Muscle of back (tissue), 3 donors: ENCODE measurements at regions not wholly inside any gene's neighbourhood (a gene's known extent, or its start where the extent isn't known, plus 50 kb on each side); places are given as distances from the start of the nearest gene placed in this dataset.
"Not testable (repeated sequence)": the region's sequence is repeated elsewhere in the genome, so short reads cannot be mapped to it uniquely, and the experiment has no call there.

Experiments
- DNase-seq, 3 donors: peaks; one replicate each; pipeline versions ENCODE4 v3.0.0 to v3.0.0-alpha.2; 2013

- DNase-seq, result no peak
Observed at GRCh38 chr5:75843319-75843718, 126.1 kb upstream of the POC5 start.

- DNase-seq, result no peak
Observed at GRCh38 chr5:75839547-75839946, 122.3 kb upstream of the POC5 start.

GRCh38 chr5:75837258-75837841 lies 120.1 kb upstream of the POC5 start:
- DNase-seq, result no peak

GRCh38 chr5:75831561-75831960 lies 114.3 kb upstream of the POC5 start:
- no peak for DNase-seq

GRCh38 chr5:75828029-75828428 lies 110.8 kb upstream of the POC5 start:
- DNase-seq, result peak in 2 of 3 donors; percentile 1 to 11

GRCh38 chr5:75824323-75824722 lies 107.1 kb upstream of the POC5 start:
- no peak for DNase-seq

GRCh38 chr5:75823811-75824210 lies 106.6 kb upstream of the POC5 start:
- DNase-seq, result no peak

- DNase-seq, result no peak
Observed at GRCh38 chr5:75818661-75819060, 101.4 kb upstream of the POC5 start.

GRCh38 chr5:75799695-75800094 lies 82.5 kb upstream of the POC5 start:
- DNase-seq, result not testable (repeated sequence)

GRCh38 chr5:75769338-75769737 lies 52.1 kb upstream of the POC5 start:
- not testable (repeated sequence) for DNase-seq
